ENCODE measurements at regions not wholly inside any gene's neighbourhood (a gene's known extent, or its start where the extent isn't known, plus 50 kb on each side); places are given as distances from the start of the nearest gene placed in this dataset.

- TF ChIP-seq, protein P1, sequence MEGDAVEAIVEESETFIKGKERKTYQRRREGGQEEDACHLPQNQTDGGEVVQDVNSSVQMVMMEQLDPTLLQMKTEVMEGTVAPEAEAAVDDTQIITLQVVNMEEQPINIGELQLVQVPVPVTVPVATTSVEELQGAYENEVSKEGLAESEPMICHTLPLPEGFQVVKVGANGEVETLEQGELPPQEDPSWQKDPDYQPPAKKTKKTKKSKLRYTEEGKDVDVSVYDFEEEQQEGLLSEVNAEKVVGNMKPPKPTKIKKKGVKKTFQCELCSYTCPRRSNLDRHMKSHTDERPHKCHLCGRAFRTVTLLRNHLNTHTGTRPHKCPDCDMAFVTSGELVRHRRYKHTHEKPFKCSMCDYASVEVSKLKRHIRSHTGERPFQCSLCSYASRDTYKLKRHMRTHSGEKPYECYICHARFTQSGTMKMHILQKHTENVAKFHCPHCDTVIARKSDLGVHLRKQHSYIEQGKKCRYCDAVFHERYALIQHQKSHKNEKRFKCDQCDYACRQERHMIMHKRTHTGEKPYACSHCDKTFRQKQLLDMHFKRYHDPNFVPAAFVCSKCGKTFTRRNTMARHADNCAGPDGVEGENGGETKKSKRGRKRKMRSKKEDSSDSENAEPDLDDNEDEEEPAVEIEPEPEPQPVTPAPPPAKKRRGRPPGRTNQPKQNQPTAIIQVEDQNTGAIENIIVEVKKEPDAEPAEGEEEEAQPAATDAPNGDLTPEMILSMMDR (optimal IDR thresholded peaks at IDR 0.05 in 1 of 3, IDR thresholded peaks at IDR 0.05 in 1 of 3, conservative IDR thresholded peaks at IDR 0.05 in 1 of 3; ENCODE audit: extremely low read depth in 1 of 3, insufficient read depth in 2 of 3, low read length in 3 of 3): no peak
- no peak for TF ChIP-seq EZH2 (IDR thresholded peaks at IDR 0.05; ENCODE audit: low read length)
Measured at GRCh38 chr15:95880031-95880570, 450.4 kb upstream of the NR2F2 start.

Measured in keratinocyte (primary cell).